Esophagus squamous epithelium (tissue), 4 donors: ENCODE measurements at regions not wholly inside any gene's neighbourhood (a gene's known extent, or its start where the extent isn't known, plus 50 kb on each side); places are given as distances from the start of the nearest gene placed in this dataset.

Experiments
- CTCF ChIP-seq, 6 experiments: fragments of 450-650 bp in 4 of 6; fragments of 200-600 bp in 2 of 6; sonication (generic) in 2 of 6; IDR thresholded peaks; one replicate each; pipeline ENCODE4 v1.5.1; 2016 to 2019; ENCODE audit warnings: antibody characterized with exemption in 6 of 6, mild to moderate bottlenecking in 4 of 6, moderate library complexity in 4 of 6
- POLR2A ChIP-seq, 4 donors: fragments of 450-650 bp; IDR thresholded peaks; one replicate each; pipeline ENCODE4 v1.6.1; 2017; ENCODE audit warnings: antibody characterized with exemption in 4 of 4, mild to moderate bottlenecking in 4 of 4, moderate library complexity in 3 of 4

- TF ChIP-seq POLR2A (IDR thresholded peaks at IDR 0.05), result no peak
- TF ChIP-seq CTCF (IDR thresholded peaks at IDR 0.05), result no peak
These were observed 140.1 kb downstream of the RBFOX3 start for GRCh38 chr17:79470754-79471153.
